ENCODE measurements at regions not wholly inside any gene's neighbourhood (a gene's known extent, or its start where the extent isn't known, plus 50 kb on each side); places are given as distances from the start of the nearest gene placed in this dataset.

GRCh38 chr3:168495932-168496331 lies 400.2 kb upstream of the GOLIM4 start:
- Mint-ChIP-seq H3K27me3 (no peaks in the 10 kb centered on the region), H3K4me3 (ENCODE audit: low read depth) (no peak overlapping the region), H3K9me3 (ENCODE audit: low read depth) (no peaks in the 10 kb centered on the region), H3K4me1 (ENCODE audit: low read depth) (no peaks in the 10 kb centered on the region), H3K27ac (no peak overlapping the region), H3K36me3 (ENCODE audit: insufficient read depth) (no peaks in the 10 kb centered on the region)
- no peak for DNase-seq (ENCODE audit: low spot score, unreplicated experiment)
- TF ChIP-seq CTCF (IDR thresholded peaks at IDR 0.05; ENCODE audit: unreplicated experiment) = no peak

GRCh38 chr3:168495270-168495669 lies 399.5 kb upstream of the GOLIM4 start:
- no peaks in the 10 kb centered on the region for H3K27me3 Mint-ChIP-seq
- no peak for DNase-seq (ENCODE audit: low spot score, unreplicated experiment)
- no peak for TF ChIP-seq CTCF (IDR thresholded peaks at IDR 0.05; ENCODE audit: unreplicated experiment)
- H3K4me3 Mint-ChIP-seq (ENCODE audit: low read depth) = no peak overlapping the region
- H3K36me3 Mint-ChIP-seq (ENCODE audit: insufficient read depth) = no peaks in the 10 kb centered on the region
- H3K4me1 Mint-ChIP-seq (ENCODE audit: low read depth) = no peaks in the 10 kb centered on the region
- H3K9me3 Mint-ChIP-seq (ENCODE audit: low read depth) = no peaks in the 10 kb centered on the region
- H3K27ac Mint-ChIP-seq = no peak overlapping the region

GRCh38 chr3:168493412-168494205 lies 397.9 kb upstream of the GOLIM4 start:
- no peak overlapping the region for H3K27ac Mint-ChIP-seq
- H3K27me3 Mint-ChIP-seq = no peaks in the 10 kb centered on the region
- H3K4me3 Mint-ChIP-seq (ENCODE audit: low read depth) = no peak overlapping the region
- H3K36me3 Mint-ChIP-seq (ENCODE audit: insufficient read depth) = no peaks in the 10 kb centered on the region
- H3K9me3 Mint-ChIP-seq (ENCODE audit: low read depth) = no peaks in the 10 kb centered on the region
- TF ChIP-seq CTCF (IDR thresholded peaks at IDR 0.05; ENCODE audit: unreplicated experiment) = no peak
- no peak for DNase-seq (ENCODE audit: low spot score, unreplicated experiment)
- H3K4me1 Mint-ChIP-seq (ENCODE audit: low read depth) = no peaks in the 10 kb centered on the region

- Mint-ChIP-seq H3K4me3 (ENCODE audit: low read depth) (no peak overlapping the region), H3K36me3 (ENCODE audit: insufficient read depth) (no peaks in the 10 kb centered on the region), H3K27ac (no peak overlapping the region), H3K9me3 (ENCODE audit: low read depth) (no peaks in the 10 kb centered on the region), H3K4me1 (ENCODE audit: low read depth) (peaks cover 2% of the 10 kb centered on the region), H3K27me3 (no peaks in the 10 kb centered on the region)
- no peak for TF ChIP-seq CTCF (IDR thresholded peaks at IDR 0.05; ENCODE audit: unreplicated experiment)
- DNase-seq (ENCODE audit: low spot score, unreplicated experiment) = no peak
Measured at GRCh38 chr3:168490981-168491380, 395.3 kb upstream of the GOLIM4 start.

- Mint-ChIP-seq H3K36me3 (ENCODE audit: insufficient read depth) (no peaks in the 10 kb centered on the region), H3K9me3 (ENCODE audit: low read depth) (no peaks in the 10 kb centered on the region), H3K4me1 (ENCODE audit: low read depth) (peaks cover 3% of the 10 kb centered on the region), H3K4me3 (ENCODE audit: low read depth) (no peak overlapping the region), H3K27me3 (no peaks in the 10 kb centered on the region), H3K27ac (no peak overlapping the region)
- DNase-seq (ENCODE audit: low spot score, unreplicated experiment) = no peak
- no peak for TF ChIP-seq CTCF (IDR thresholded peaks at IDR 0.05; ENCODE audit: unreplicated experiment)
Measured at GRCh38 chr3:168489301-168489700, 393.6 kb upstream of the GOLIM4 start.

All from progenitor cell of endocrine pancreas (in vitro differentiated cells).